A549 (cell line): ENCODE measurements at regions not wholly inside any gene's neighbourhood (a gene's known extent, or its start where the extent isn't known, plus 50 kb on each side); places are given as distances from the start of the nearest gene placed in this dataset.

Experiments
- CEBPB ChIP-seq, 2 experiments: fragments of >200 bp in 1 of 2; sonication (Bioruptor Twin) in 1 of 2; formaldehyde crosslinking in 1 of 2; IDR thresholded peaks; 2 replicates each; pipeline ENCODE4 v1.6.1; 2012 to 2016
- CHD2 ChIP-seq: fragments of 150-350 bp; IDR thresholded peaks from 2 replicates; pipeline ENCODE4 v1.6.1; 2014; ENCODE audit warnings: low read length; ENCODE audit not compliant: partially characterized antibody
- CTCF ChIP-seq: fragments of >200 bp; sonication (Bioruptor Twin); formaldehyde crosslinking; IDR thresholded peaks from 3 replicates; pipeline ENCODE4 v1.5.1; 2016
- EP300 ChIP-seq, 2 experiments: fragments of >200 bp; sonication (Bioruptor Twin); formaldehyde crosslinking; IDR thresholded peaks; 2 replicates in 1 of 2; 3 replicates in 1 of 2; pipeline ENCODE4 v1.6.1; 2016 to 2017
- JUNB ChIP-seq: fragments of >200 bp; sonication (Bioruptor Twin); formaldehyde crosslinking; IDR thresholded peaks from 2 replicates; pipeline ENCODE4 v1.6.1; 2016
- MAZ ChIP-seq: fragments of 150-350 bp; IDR thresholded peaks from 2 replicates; pipeline ENCODE4 v1.6.1; 2014; ENCODE audit warnings: antibody characterized with exemption, low read depth, low read length, borderline replicate concordance
- POLR2A ChIP-seq: IDR thresholded peaks from 2 replicates; pipeline ENCODE4 v1.6.1; 2012; ENCODE audit warnings: mild to moderate bottlenecking, low read length
- POLR2AphosphoS2 ChIP-seq: conservative IDR thresholded peaks from 2 replicates; pipeline ENCODE4 v1.6.1; 2012; ENCODE audit warnings: low read length, improper control_type of control experiment, inconsistent platforms
- RAD21 ChIP-seq, 2 experiments: fragments of >200 bp in 1 of 2; sonication (Bioruptor Twin) in 1 of 2; formaldehyde crosslinking in 1 of 2; IDR thresholded peaks in 1 of 2; conservative IDR thresholded peaks in 1 of 2; 2 replicates in 1 of 2; 3 replicates in 1 of 2; pipeline ENCODE4 v1.6.1; 2012 to 2018; ENCODE audit warnings: inconsistent platforms in 1 of 2
- TP53 ChIP-seq: fragments of 250-450 bp; sonication (Bioruptor Pico); IDR thresholded peaks from 2 replicates; pipeline ENCODE4 v1.5.0; 2021; ENCODE audit warnings: mild to moderate bottlenecking, moderate library complexity
- ZFP36 ChIP-seq: fragments of 450-650 bp; IDR thresholded peaks from 2 replicates; pipeline ENCODE4 v1.6.1; 2014; ENCODE audit warnings: borderline replicate concordance; ENCODE audit not compliant: partially characterized antibody

GRCh38 chr1:97013941-97014340, 292.4 kb downstream of the PTBP2 start:
- TF ChIP-seq CTCF (no peak), CHD2 (no peak), JUNB (no peak), MAZ (no peak), ZFP36 (no peak), RAD21 (conservative IDR thresholded peaks at IDR 0.05 in 1 of 2, IDR thresholded peaks at IDR 0.05 in 1 of 2) (no peak), POLR2A (no peak), CEBPB (IDR thresholded peaks at IDR 0.05) (no peak), EP300 (IDR thresholded peaks at IDR 0.05) (no peak), POLR2AphosphoS2 (no peak), TP53 (CRISPR knock-in tag) (no peak)
